ENCODE measurements at regions not wholly inside any gene's neighbourhood (a gene's known extent, or its start where the extent isn't known, plus 50 kb on each side); places are given as distances from the start of the nearest gene placed in this dataset.
A peak's percentile ranks its signal among the peaks of the same experiment; 100 is the strongest.

GRCh38 chr5:85488295-85488694, 1103.6 kb upstream of the EDIL3 start:
- peaks cover 15% of the 10 kb centered on the region for H3K9me3 ChIP-seq (ENCODE audit: low read depth)
- H3K27me3 ChIP-seq: no peaks in the 10 kb centered on the region
- no peak overlapping the region for H3K4me3 ChIP-seq
- H3K36me3 ChIP-seq: no peaks in the 10 kb centered on the region
- H4K20me1 ChIP-seq (ENCODE audit: low read depth): no peaks in the 10 kb centered on the region
- H3K4me1 ChIP-seq: no peaks in the 10 kb centered on the region
- no peak overlapping the region for H3K4me2 ChIP-seq
- H3K9ac ChIP-seq: no peak overlapping the region
- Mint-ChIP-seq H3K4me1 (no peaks in the 10 kb centered on the region), H3K27ac (no peak overlapping the region), H3K36me3 (peaks cover 1% of the 10 kb centered on the region), H3K27me3 (ENCODE audit: insufficient read depth, low read depth) (no peaks in the 10 kb centered on the region), H3K4me3 (no peak overlapping the region), H3K9me3 (peaks cover 10% of the 10 kb centered on the region)
- no peak overlapping the region for H3K27ac ChIP-seq
- H3F3A ChIP-seq (ENCODE audit: low read depth): no peaks in the 10 kb centered on the region
- DNase-seq (ENCODE audit: low spot score): no peak
- TF ChIP-seq EZH2phosphoT487 (IDR thresholded peaks at IDR 0.05) (no peak), CTCF (IDR thresholded peaks at IDR 0.05) (no peak), EZH2 (IDR thresholded peaks at IDR 0.05) (no peak)
- no peaks in the 10 kb centered on the region for H3K79me2 ChIP-seq (ENCODE audit: low read depth)
- H2AFZ ChIP-seq (replicated peaks): no peak overlapping the region

GRCh38 chr5:85500869-85501268, 1116.2 kb upstream of the EDIL3 start:
- no peak for TF ChIP-seq EZH2phosphoT487 (IDR thresholded peaks at IDR 0.05)
- Histone ChIP-seq H3K9me3 (ENCODE audit: low read depth) (no peaks in the 10 kb centered on the region), H4K20me1 (ENCODE audit: low read depth) (no peaks in the 10 kb centered on the region), H3K27me3 (no peaks in the 10 kb centered on the region), H3K9ac (no peak overlapping the region), H3F3A (ENCODE audit: low read depth) (no peaks in the 10 kb centered on the region), H3K4me3 (no peak overlapping the region), H3K27ac (no peak overlapping the region), H2AFZ (replicated peaks) (no peak overlapping the region), H3K36me3 (no peaks in the 10 kb centered on the region), H3K79me2 (ENCODE audit: low read depth) (no peaks in the 10 kb centered on the region), H3K4me2 (no peak overlapping the region), H3K4me1 (no peaks in the 10 kb centered on the region)
- peak; percentile 16 for DNase-seq (ENCODE audit: low spot score)
- no peaks in the 10 kb centered on the region for H3K27me3 Mint-ChIP-seq (ENCODE audit: insufficient read depth, low read depth)
- H3K27ac Mint-ChIP-seq: no peak overlapping the region
- H3K4me3 Mint-ChIP-seq: no peak overlapping the region
- H3K36me3 Mint-ChIP-seq: no peaks in the 10 kb centered on the region
- no peaks in the 10 kb centered on the region for H3K4me1 Mint-ChIP-seq
- no peaks in the 10 kb centered on the region for H3K9me3 Mint-ChIP-seq

GRCh38 chr5:85512896-85513295, 1104.8 kb upstream of the COX7C start:
- Histone ChIP-seq H3F3A (ENCODE audit: low read depth) (no peaks in the 10 kb centered on the region), H3K4me3 (no peak overlapping the region), H3K27me3 (no peaks in the 10 kb centered on the region), H3K79me2 (ENCODE audit: low read depth) (no peaks in the 10 kb centered on the region), H2AFZ (replicated peaks) (no peak overlapping the region), H4K20me1 (ENCODE audit: low read depth) (no peaks in the 10 kb centered on the region), H3K4me2 (no peak overlapping the region), H3K9me3 (ENCODE audit: low read depth) (no peaks in the 10 kb centered on the region), H3K36me3 (no peaks in the 10 kb centered on the region), H3K27ac (no peak overlapping the region), H3K9ac (no peak overlapping the region), H3K4me1 (no peaks in the 10 kb centered on the region)
- Mint-ChIP-seq H3K36me3 (no peaks in the 10 kb centered on the region), H3K27me3 (ENCODE audit: insufficient read depth, low read depth) (no peaks in the 10 kb centered on the region), H3K4me3 (no peak overlapping the region), H3K9me3 (peaks cover 6% of the 10 kb centered on the region), H3K27ac (no peak overlapping the region), H3K4me1 (no peaks in the 10 kb centered on the region)
- TF ChIP-seq EZH2phosphoT487 (IDR thresholded peaks at IDR 0.05): no peak
- no peak for TF ChIP-seq EZH2 (IDR thresholded peaks at IDR 0.05)
- no peak for TF ChIP-seq CTCF (IDR thresholded peaks at IDR 0.05)
- no peak for DNase-seq (ENCODE audit: low spot score)

GRCh38 chr5:85515588-85515987, 1102.2 kb upstream of the COX7C start:
- no peaks in the 10 kb centered on the region for H3K36me3 Mint-ChIP-seq
- Histone ChIP-seq H3K4me2 (no peak overlapping the region), H3K9ac (no peak overlapping the region), H3K4me3 (no peak overlapping the region), H4K20me1 (ENCODE audit: low read depth) (no peaks in the 10 kb centered on the region), H3K79me2 (ENCODE audit: low read depth) (no peaks in the 10 kb centered on the region), H3K4me1 (no peaks in the 10 kb centered on the region), H2AFZ (replicated peaks) (no peak overlapping the region), H3F3A (ENCODE audit: low read depth) (no peaks in the 10 kb centered on the region), H3K36me3 (no peaks in the 10 kb centered on the region), H3K27me3 (no peaks in the 10 kb centered on the region), H3K27ac (no peak overlapping the region), H3K9me3 (ENCODE audit: low read depth) (no peaks in the 10 kb centered on the region)
- peaks cover 1% of the 10 kb centered on the region for H3K9me3 Mint-ChIP-seq
- no peak for DNase-seq (ENCODE audit: low spot score)
- no peak overlapping the region for H3K27ac Mint-ChIP-seq
- H3K4me1 Mint-ChIP-seq: no peaks in the 10 kb centered on the region
- no peak overlapping the region for H3K4me3 Mint-ChIP-seq
- H3K27me3 Mint-ChIP-seq (ENCODE audit: insufficient read depth, low read depth): no peaks in the 10 kb centered on the region
- TF ChIP-seq EZH2phosphoT487 (IDR thresholded peaks at IDR 0.05) (no peak), CTCF (IDR thresholded peaks at IDR 0.05) (no peak), EZH2 (IDR thresholded peaks at IDR 0.05) (no peak)

All from neural progenitor cell (in vitro differentiated cells).